ENCODE measurements at regions not wholly inside any gene's neighbourhood (a gene's known extent, or its start where the extent isn't known, plus 50 kb on each side); places are given as distances from the start of the nearest gene placed in this dataset.

DNA sequence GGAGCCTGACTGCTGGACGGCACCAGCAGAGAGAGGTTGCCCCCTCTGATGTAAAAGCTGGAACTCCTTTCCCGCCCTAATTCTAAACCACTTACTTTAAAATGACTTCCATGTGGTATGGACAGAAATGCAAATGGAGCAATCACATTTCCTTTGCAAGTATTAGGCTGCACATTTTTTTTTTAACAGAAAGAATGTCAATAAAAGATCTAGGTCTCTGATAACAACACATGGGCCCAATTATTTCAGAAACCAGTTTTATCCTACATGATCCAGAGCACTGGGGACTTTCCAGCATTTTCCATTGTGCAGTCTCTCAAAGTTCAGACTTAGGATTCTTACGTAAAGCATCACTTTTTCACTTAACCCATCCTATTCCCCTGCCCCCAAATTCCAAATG lies 203.7 kb downstream of the NXNL2 start:
- no peak overlapping the region for H3K56ac ChIP-seq (replicated peaks; ENCODE audit: insufficient read length, low read depth, low read length)
- H3K79me2 ChIP-seq (ENCODE audit: control insufficient read depth in 1 of 2, insufficient read depth in 2 of 2, low read length in 2 of 2) = no peaks in the 10 kb centered on the region
- no peak overlapping the region for H2BK20ac ChIP-seq (ENCODE audit: low read length)
- no peak for FAIRE-seq
- H3K4ac ChIP-seq (replicated peaks; ENCODE audit: insufficient read length, low read depth, low read length) = no peak overlapping the region
- no peak overlapping the region for H4K91ac ChIP-seq (replicated peaks; ENCODE audit: insufficient read length, low read length)
- 89% methylated on average over 3 of the region's 3 CpGs; no CpG with 5 or more reads in 1 of the 2 experiments for WGBS, 2 experiments (ENCODE audit: extremely low coverage in 1 of 2, insufficient coverage in 1 of 2, insufficient read length in 1 of 2, insufficient replicate concordance in 2 of 2, low coverage in 1 of 2, low lambda C conversion rate in 2 of 2, missing lambda C conversion rate in 1 of 2)
- H3K9me3 ChIP-seq (ENCODE audit: insufficient read depth in 2 of 2, low read depth in 1 of 2, low read length in 1 of 2) = peaks cover 9 to 11% of the 10 kb centered on the region in 2 experiments
- no peak overlapping the region for H4K8ac ChIP-seq (ENCODE audit: extremely low read depth, insufficient read depth, low read length)
- H3K14ac ChIP-seq (ENCODE audit: insufficient read length) = no peak overlapping the region
- H3K23ac ChIP-seq (ENCODE audit: insufficient read length) = no peak overlapping the region
- no peak for TF ChIP-seq SUZ12 (IDR thresholded peaks at IDR 0.05; ENCODE audit: low read length)
- TF ChIP-seq, protein P1, sequence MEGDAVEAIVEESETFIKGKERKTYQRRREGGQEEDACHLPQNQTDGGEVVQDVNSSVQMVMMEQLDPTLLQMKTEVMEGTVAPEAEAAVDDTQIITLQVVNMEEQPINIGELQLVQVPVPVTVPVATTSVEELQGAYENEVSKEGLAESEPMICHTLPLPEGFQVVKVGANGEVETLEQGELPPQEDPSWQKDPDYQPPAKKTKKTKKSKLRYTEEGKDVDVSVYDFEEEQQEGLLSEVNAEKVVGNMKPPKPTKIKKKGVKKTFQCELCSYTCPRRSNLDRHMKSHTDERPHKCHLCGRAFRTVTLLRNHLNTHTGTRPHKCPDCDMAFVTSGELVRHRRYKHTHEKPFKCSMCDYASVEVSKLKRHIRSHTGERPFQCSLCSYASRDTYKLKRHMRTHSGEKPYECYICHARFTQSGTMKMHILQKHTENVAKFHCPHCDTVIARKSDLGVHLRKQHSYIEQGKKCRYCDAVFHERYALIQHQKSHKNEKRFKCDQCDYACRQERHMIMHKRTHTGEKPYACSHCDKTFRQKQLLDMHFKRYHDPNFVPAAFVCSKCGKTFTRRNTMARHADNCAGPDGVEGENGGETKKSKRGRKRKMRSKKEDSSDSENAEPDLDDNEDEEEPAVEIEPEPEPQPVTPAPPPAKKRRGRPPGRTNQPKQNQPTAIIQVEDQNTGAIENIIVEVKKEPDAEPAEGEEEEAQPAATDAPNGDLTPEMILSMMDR (IDR thresholded peaks at IDR 0.05; ENCODE audit: control extremely low read depth in 1 of 3, insufficient read depth in 1 of 3, low read depth in 1 of 3, low read length in 3 of 3) = no peak
- TF ChIP-seq HDAC6 (IDR thresholded peaks at IDR 0.05; ENCODE audit: low read depth, low read length) = no peak
- no peak for TF ChIP-seq KDM5A (IDR thresholded peaks at IDR 0.05; ENCODE audit: low read length)
- no peak for TF ChIP-seq CREB1 (IDR thresholded peaks at IDR 0.05)
- no peak for TF ChIP-seq SIRT6 (IDR thresholded peaks at IDR 0.05; ENCODE audit: low read length)
- TF ChIP-seq FOSL1 (IDR thresholded peaks at IDR 0.05; ENCODE audit: insufficient read depth, low read depth, low read length) = no peak
- TF ChIP-seq POLR2A (IDR thresholded peaks at IDR 0.05; ENCODE audit: control extremely low read depth in 1 of 2, low read depth in 2 of 2, low read length in 2 of 2) = no peak
- no peak for TF ChIP-seq KDM4A (IDR thresholded peaks at IDR 0.05; ENCODE audit: low read depth, low read length, severe bottlenecking)
- no peak for TF ChIP-seq POLR2AphosphoS5 (IDR thresholded peaks at IDR 0.05; ENCODE audit: low read depth, low read length)
- H3K23me2 ChIP-seq (ENCODE audit: low read depth, low read length) = no peaks in the 10 kb centered on the region
- POLR2A ChIA-PET (ENCODE audit: partially characterized antibody) = interaction anchor here (0.5 kb wide), 1 partner anchor 1274 kb away, joined by 3 read pairs; no protein-coding TSS in a partner anchor
- no peaks in the 10 kb centered on the region for H4K20me1 ChIP-seq (replicated peaks in 1 of 2; ENCODE audit: control insufficient read depth in 1 of 2, insufficient read depth in 2 of 2, low read length in 2 of 2)
- no peak overlapping the region for H2AK5ac ChIP-seq (ENCODE audit: low read depth, low read length)
- no peaks in the 10 kb centered on the region; a peak in 1 of 7 replicates for H3K27me3 ChIP-seq (replicated peaks in 1 of 4; ENCODE audit: control insufficient read depth in 3 of 4, extremely low read depth in 1 of 4, insufficient read depth in 3 of 4, low read length in 3 of 4)
- H2BK15ac ChIP-seq (ENCODE audit: low read length) = no peak overlapping the region
- H3K27ac ChIP-seq (ENCODE audit: low read depth, low read length) = no peak overlapping the region
- H2AFZ ChIP-seq (ENCODE audit: low read length) = no peak overlapping the region
- 0 out of 8 replicates have a peak, but pooled peaks cover 0 to 3% (median 0%) of the 10 kb centered on the region in 4 experiments for H3K36me3 ChIP-seq (ENCODE audit: control insufficient read depth in 2 of 4, insufficient read depth in 4 of 4, low read length in 3 of 4)
- H3K4me3 ChIP-seq (ENCODE audit: extremely low read depth in 1 of 4, insufficient read depth in 2 of 4, low read depth in 3 of 4, low read length in 4 of 4) = no peak overlapping the region
- H2BK5ac ChIP-seq (ENCODE audit: low read depth, low read length) = no peak overlapping the region
- no peak overlapping the region for H3K4me2 ChIP-seq (ENCODE audit: insufficient read depth in 1 of 2, low read depth in 2 of 2, low read length in 2 of 2)
- H3K9ac ChIP-seq (replicated peaks in 1 of 4; ENCODE audit: extremely low read depth in 1 of 4, low read depth in 3 of 4, low read length in 3 of 4) = no peak overlapping the region
- no peak overlapping the region for H4K5ac ChIP-seq (ENCODE audit: insufficient read length, low read depth, low read length)
- CTCF ChIA-PET (ENCODE audit: partially characterized antibody) = interaction anchor here (1.0 to 2.3 kb wide), 7 partner anchors 9 to 274 kb away, joined by 3 to 7 read pairs (median 4); no protein-coding TSS in a partner anchor
- no peak overlapping the region for H2BK120ac ChIP-seq (replicated peaks; ENCODE audit: low read depth, low read length)
- no peaks in the 10 kb centered on the region for H3K79me1 ChIP-seq (ENCODE audit: low read depth, low read length)
- DNase-seq (ENCODE audit: low read depth in 1 of 2, low spot score in 2 of 2) = no peak
- no peak overlapping the region for H3K18ac ChIP-seq (ENCODE audit: extremely low read depth, low read length)
- H3K4me1 ChIP-seq (replicated peaks in 1 of 4; ENCODE audit: control insufficient read depth in 3 of 4, insufficient read depth in 4 of 4, low read length in 3 of 4) = peaks cover 0 to 5% (median 3%) of the 10 kb centered on the region in 4 experiments; a peak in 5 of 7 replicates
- no peak overlapping the region for H2BK12ac ChIP-seq (ENCODE audit: low read depth, low read length)

All from H1 (cell line).